Right ventricle myocardium superior (tissue), 1 donor: ENCODE measurements at regions not wholly inside any gene's neighbourhood (a gene's known extent, or its start where the extent isn't known, plus 50 kb on each side); places are given as distances from the start of the nearest gene placed in this dataset. TPM values are rescaled to one million over a fixed set of nuclear protein-coding genes. Genes with fewer than 3 reads are reported as not detected.

Experiments
- ATAC-seq: fragments of 200-7000 bp; cut with Tn5 transposase; one replicate; pipeline ENCODE4 v1.9.1; 2020; ENCODE audit warnings: mild to moderate bottlenecking; ENCODE audit not compliant: poor library complexity
- DNase-seq: peaks from one replicate; pipeline ENCODE4 v3.0.0-alpha.2; 2020
- intact Hi-C: fragments of 100-400 bp; cut with DNase I; formaldehyde crosslinking; loops from one replicate; pipeline ENCODE4 v1.11.2; 2022
- microRNA-seq: library from miRNA; unstranded; fragments of <30 nt; microRNA quantifications from one replicate; pipeline ENCODE4 v1.2.0, GENCODE V29; 2020
- donor health status: DM: no; HTN: yes; CAD: no; lungs with severe emphysema.

DNA sequence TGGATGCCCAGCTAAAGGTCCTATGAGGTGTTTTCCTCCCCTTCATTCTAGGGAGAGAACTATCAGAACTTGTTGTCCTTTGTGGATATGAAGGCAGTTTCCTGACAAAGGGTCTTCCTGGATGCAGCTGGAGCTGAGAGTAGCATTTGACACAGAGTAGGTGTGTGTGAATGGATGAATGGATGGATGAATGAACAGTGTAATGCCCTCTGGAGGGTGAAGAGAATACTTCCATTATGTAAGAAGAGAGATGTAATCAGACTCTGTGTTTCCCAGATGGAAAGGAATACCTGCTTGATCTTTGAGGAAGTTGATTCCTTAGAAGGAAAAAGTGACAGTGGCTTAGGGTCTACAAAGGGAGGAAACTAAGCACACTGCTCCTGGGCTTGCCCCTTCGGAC lies 55.4 kb upstream of the AADAT start:
- DNase-seq (no peak), ATAC-seq (no peak)
- intact Hi-C loops, result no loop called here

DNA sequence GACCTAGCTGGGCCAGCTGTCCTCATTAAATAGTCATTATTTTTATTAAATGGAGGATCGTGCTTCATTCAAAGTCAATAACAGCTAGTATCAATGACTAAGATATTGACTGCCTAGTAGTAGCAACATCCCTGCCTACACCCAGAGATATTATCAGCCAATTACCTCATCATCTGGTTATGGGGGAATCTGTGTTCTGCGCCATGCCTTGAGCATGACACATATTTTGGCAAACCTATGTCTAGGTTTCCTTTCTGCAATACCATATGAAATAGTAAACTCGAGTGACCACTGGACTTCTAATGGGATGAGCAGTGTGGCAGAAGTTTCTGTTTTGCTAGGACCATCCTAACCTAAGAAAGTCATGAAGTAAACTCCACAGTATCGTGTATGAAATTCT lies 50.0 kb upstream of the AADAT start:
- intact Hi-C loops, result no loop called here
- no peak for ATAC-seq

More for the DNA sequence above, 50.0 kb upstream of the AADAT start:
- DNase-seq, result no peak

Small RNA genes in the stretch of these regions (microRNA-seq; reads per million reads assigned to microRNA genes)
- not detected for gene MIR6082
